A673 (cell line): ENCODE measurements at regions not wholly inside any gene's neighbourhood (a gene's known extent, or its start where the extent isn't known, plus 50 kb on each side); places are given as distances from the start of the nearest gene placed in this dataset.

ENCODE experiments used
- BruUV-seq: library from RNA; stranded (reverse); fragments of 400-500 nt; replicated peaks from 2 replicates; lab custom pipeline; 2021; lab: Mats Ljungman, UMichigan
- CTCF ChIA-PET: fragments of 300-600 bp; sonication (Branson Sonifier 250); formaldehyde crosslinking; loops from one replicate; lab custom pipeline; 2022; ENCODE audit warnings: antibody characterized with exemption; lab: Charles Lee
- POLR2A ChIA-PET: fragments of 300-600 bp; sonication (Branson Sonifier 250); formaldehyde crosslinking; loops from one replicate; lab custom pipeline; 2022; ENCODE audit warnings: antibody characterized with exemption; ENCODE audit not compliant: low non-redundant PET; lab: Charles Lee
- DNase-seq: peaks from one replicate; pipeline ENCODE4 v3.0.0-alpha.2; 2015; ENCODE audit warnings: low spot score
- H3K27ac ChIP-seq: fragments of 200-600 bp; sonication (generic); 2 replicates; pipeline ENCODE4 v1.5.1; 2016; ENCODE audit warnings: mixed run types, low read depth, mild to moderate bottlenecking, mixed read lengths, antibody characterized with exemption, low read length; ENCODE audit not compliant: poor library complexity, severe bottlenecking
- H3K27me3 ChIP-seq: fragments of 200-600 bp; sonication (generic); replicated peaks from 2 replicates; pipeline ENCODE4 v1.6.1; 2017; ENCODE audit warnings: mixed run types, low read depth, mild to moderate bottlenecking, mixed read lengths, antibody characterized with exemption, low read length; ENCODE audit not compliant: insufficient read depth, poor library complexity
- H3K36me3 ChIP-seq: fragments of 200-600 bp; sonication (generic); 2 replicates; pipeline ENCODE4 v1.6.1; 2016; ENCODE audit warnings: mixed run types, mild to moderate bottlenecking, mixed read lengths, antibody characterized with exemption, low read length; ENCODE audit not compliant: insufficient read depth, poor library complexity, severe bottlenecking
- H3K4me1 ChIP-seq: fragments of 200-600 bp; sonication (generic); 2 replicates; pipeline ENCODE4 v1.6.1; 2017; ENCODE audit warnings: mixed run types, mild to moderate bottlenecking, mixed read lengths, antibody characterized with exemption, low read length; ENCODE audit not compliant: insufficient read depth, poor library complexity, severe bottlenecking
- H3K4me3 ChIP-seq: fragments of 200-600 bp; sonication (generic); 2 replicates; pipeline ENCODE4 v1.5.1; 2016; ENCODE audit warnings: low read depth, mixed run types, mild to moderate bottlenecking, mixed read lengths, low read length; ENCODE audit not compliant: poor library complexity, severe bottlenecking
- H3K9me3 ChIP-seq: fragments of 200-600 bp; sonication (generic); 2 replicates; pipeline ENCODE4 v1.6.1; 2016; ENCODE audit warnings: mixed run types, low read depth, mild to moderate bottlenecking, mixed read lengths, antibody characterized with exemption, low read length; ENCODE audit not compliant: poor library complexity, severe bottlenecking
- EZH2 ChIP-seq: fragments of 200-600 bp; sonication (generic); IDR thresholded peaks from 2 replicates; pipeline ENCODE4 v1.6.1; 2017; ENCODE audit warnings: borderline replicate concordance, low read depth, mild to moderate bottlenecking, mixed read lengths, antibody characterized with exemption, low read length; ENCODE audit not compliant: poor library complexity, severe bottlenecking
- intact Hi-C: fragments of 100-400 bp; cut with micrococcal nuclease; formaldehyde crosslinking; loops from one replicate; pipeline ENCODE4 v1.10.0; 2022; ENCODE audit not compliant: unreplicated experiment
- TF ChIP-seq, protein P1 (sequence below): fragments of 300-800, 200-600 bp; sonication (generic); conservative IDR thresholded peaks from 2 replicates; pipeline ENCODE4 v1.5.1; 2017; ENCODE audit warnings: low read depth, mild to moderate bottlenecking, antibody characterized with exemption, low read length, moderate library complexity, mixed read lengths

DNA sequence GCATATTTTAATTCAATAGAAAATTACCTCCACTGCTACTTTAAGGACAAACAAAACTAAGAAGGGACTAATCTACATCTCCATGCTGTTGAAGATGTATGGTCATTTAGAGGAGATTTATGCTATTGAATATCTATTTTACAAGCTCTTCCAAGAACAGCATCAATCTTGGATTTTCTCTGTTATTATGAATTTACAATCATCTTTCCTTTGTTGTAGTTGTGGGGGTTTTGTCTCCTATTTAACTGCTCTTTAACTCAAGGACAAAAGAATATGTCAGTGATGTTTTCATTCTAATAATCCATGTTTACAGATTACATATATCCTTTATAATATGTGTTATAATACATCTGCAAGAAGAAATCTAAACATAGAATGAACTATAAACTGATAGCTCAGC lies 907.8 kb downstream of the ROBO2 start:
- CTCF ChIA-PET = no interaction called here

DNA sequence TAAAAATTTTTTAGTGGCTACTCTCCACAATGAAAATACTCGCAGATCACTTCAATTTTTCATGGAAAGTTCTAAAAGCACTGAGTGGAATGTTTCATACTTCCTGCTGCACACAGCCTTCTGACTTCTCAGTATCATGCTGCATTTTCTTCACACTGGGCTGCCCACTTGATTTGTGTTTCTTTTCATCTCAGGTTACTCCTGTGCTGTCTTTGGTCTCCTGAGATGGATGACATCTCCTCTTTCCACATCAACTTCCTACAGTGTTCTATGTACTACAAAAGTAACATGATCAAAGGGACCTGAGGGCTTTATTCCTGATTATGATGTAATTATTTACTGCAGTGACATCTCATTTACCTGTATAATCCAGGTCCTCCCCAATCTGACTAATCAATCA lies 927.7 kb downstream of the ROBO2 start:
- ChIA-PET POLR2A (no interaction called here), CTCF (no interaction called here)
- intact Hi-C loops = no loop called here

More for the DNA sequence above, 907.8 kb downstream of the ROBO2 start:
- TF ChIP-seq, protein P1, sequence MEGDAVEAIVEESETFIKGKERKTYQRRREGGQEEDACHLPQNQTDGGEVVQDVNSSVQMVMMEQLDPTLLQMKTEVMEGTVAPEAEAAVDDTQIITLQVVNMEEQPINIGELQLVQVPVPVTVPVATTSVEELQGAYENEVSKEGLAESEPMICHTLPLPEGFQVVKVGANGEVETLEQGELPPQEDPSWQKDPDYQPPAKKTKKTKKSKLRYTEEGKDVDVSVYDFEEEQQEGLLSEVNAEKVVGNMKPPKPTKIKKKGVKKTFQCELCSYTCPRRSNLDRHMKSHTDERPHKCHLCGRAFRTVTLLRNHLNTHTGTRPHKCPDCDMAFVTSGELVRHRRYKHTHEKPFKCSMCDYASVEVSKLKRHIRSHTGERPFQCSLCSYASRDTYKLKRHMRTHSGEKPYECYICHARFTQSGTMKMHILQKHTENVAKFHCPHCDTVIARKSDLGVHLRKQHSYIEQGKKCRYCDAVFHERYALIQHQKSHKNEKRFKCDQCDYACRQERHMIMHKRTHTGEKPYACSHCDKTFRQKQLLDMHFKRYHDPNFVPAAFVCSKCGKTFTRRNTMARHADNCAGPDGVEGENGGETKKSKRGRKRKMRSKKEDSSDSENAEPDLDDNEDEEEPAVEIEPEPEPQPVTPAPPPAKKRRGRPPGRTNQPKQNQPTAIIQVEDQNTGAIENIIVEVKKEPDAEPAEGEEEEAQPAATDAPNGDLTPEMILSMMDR = no peak
- TF ChIP-seq EZH2 = no peak
- intact Hi-C loops = no loop called here
- H3K27me3 ChIP-seq = no peaks in the 10 kb centered on the region
- BruUV-seq = no TSS peak
- no peaks in the 10 kb centered on the region for H3K9me3 ChIP-seq
- no peaks in the 10 kb centered on the region for H3K4me1 ChIP-seq
- DNase-seq = no peak
- H3K36me3 ChIP-seq = no peaks in the 10 kb centered on the region
- POLR2A ChIA-PET = no interaction called here
- H3K4me3 ChIP-seq = no peak overlapping the region
- H3K27ac ChIP-seq = no peak overlapping the region

GRCh38 chr3:77976079-77976478 lies 936.2 kb downstream of the ROBO2 start:
- BruUV-seq = no TSS peak
- no peaks in the 10 kb centered on the region for H3K4me1 ChIP-seq
- no peak overlapping the region for H3K4me3 ChIP-seq
- TF ChIP-seq, protein P1 = no peak
- TF ChIP-seq EZH2 = no peak
- intact Hi-C loops = no loop called here
- CTCF ChIA-PET = no interaction called here
- H3K27me3 ChIP-seq = no peaks in the 10 kb centered on the region
- DNase-seq = no peak
- no peak overlapping the region for H3K27ac ChIP-seq
- no peaks in the 10 kb centered on the region for H3K36me3 ChIP-seq
- no peaks in the 10 kb centered on the region for H3K9me3 ChIP-seq
- POLR2A ChIA-PET = no interaction called here

More for the DNA sequence above, 927.7 kb downstream of the ROBO2 start:
- H3K27me3 ChIP-seq = no peaks in the 10 kb centered on the region
- no peak overlapping the region for H3K27ac ChIP-seq
- H3K4me1 ChIP-seq = no peaks in the 10 kb centered on the region
- TF ChIP-seq, protein P1 = no peak
- no peak for TF ChIP-seq EZH2
- no peak for DNase-seq
- H3K36me3 ChIP-seq = no peaks in the 10 kb centered on the region
- no peak overlapping the region for H3K4me3 ChIP-seq
- H3K9me3 ChIP-seq = no peaks in the 10 kb centered on the region
- no TSS peak for BruUV-seq
